NCI-H2081 treated with DMSO at 0.1 percent for 48 hours (cell line): ENCODE measurements at regions not wholly inside any gene's neighbourhood (a gene's known extent, or its start where the extent isn't known, plus 50 kb on each side); places are given as distances from the start of the nearest gene placed in this dataset.
A peak's percentile ranks its signal among the peaks of the same experiment; 100 is the strongest.

ENCODE experiments used
- DNase-seq: peaks from one replicate; lab custom pipeline; 2025; lab: John Stamatoyannopoulos, UW

GRCh38 chr7:36802459-36803135, 78.3 kb upstream of the AOAH start:
- no peak for DNase-seq

GRCh38 chr7:36796850-36797536, 72.7 kb upstream of the AOAH start:
- no peak for DNase-seq

GRCh38 chr7:36795451-36796021, 71.2 kb upstream of the AOAH start:
- peak; percentile 55 for DNase-seq

- DNase-seq = peak; percentile 93
Observed at GRCh38 chr7:36794689-36795088, 70.4 kb upstream of the AOAH start.

- no peak for DNase-seq
Observed at GRCh38 chr7:36792421-36792820, 68.1 kb upstream of the AOAH start.

- no peak for DNase-seq
Observed at GRCh38 chr7:36790311-36790787, 66.1 kb upstream of the AOAH start.

GRCh38 chr7:36788825-36789470, 64.7 kb upstream of the AOAH start:
- DNase-seq = no peak

- DNase-seq = no peak
Observed at GRCh38 chr7:36787933-36788378, 63.7 kb upstream of the AOAH start.

- DNase-seq = no peak
Observed at GRCh38 chr7:36784991-36785940, 61.0 kb upstream of the AOAH start.

- no peak for DNase-seq
Observed at GRCh38 chr7:36781011-36781738, 56.9 kb upstream of the AOAH start.

- DNase-seq = no peak
Observed at GRCh38 chr7:36777855-36778254, 53.6 kb upstream of the AOAH start.

- no peak for DNase-seq
Observed at GRCh38 chr7:36777062-36777461, 52.8 kb upstream of the AOAH start.

GRCh38 chr7:36775676-36776075, 51.4 kb upstream of the AOAH start:
- no peak for DNase-seq

GRCh38 chr7:36775061-36775620, 50.8 kb upstream of the AOAH start:
- DNase-seq = no peak
